Spleen (tissue), 7 donors: ENCODE measurements at regions not wholly inside any gene's neighbourhood (a gene's known extent, or its start where the extent isn't known, plus 50 kb on each side); places are given as distances from the start of the nearest gene placed in this dataset.

Experiments
- CTCF ChIP-seq, 11 experiments: fragments of 200-600 bp in 7 of 11; fragments of 450-650 bp in 4 of 11; sonication (generic) in 4 of 11; IDR thresholded peaks in 8 of 11; conservative IDR thresholded peaks in 3 of 11; 1 replicate in 7 of 11; 2 replicates in 4 of 11; pipeline versions ENCODE4 v1.4.0 to v1.8.0; 2016 to 2021; ENCODE audit warnings: antibody characterized with exemption in 11 of 11, inconsistent platforms in 4 of 11, mild to moderate bottlenecking in 1 of 11
- POLR2A ChIP-seq, 3 donors: fragments of 450-650 bp; IDR thresholded peaks; one replicate each; pipeline ENCODE4 v1.5.1; 2017; ENCODE audit warnings: antibody characterized with exemption in 3 of 3, mild to moderate bottlenecking in 1 of 3
- donor health status: DM: no; HTN: no; CAD: no; lungs with moderate emphysema.
- donor health status: DM: no; HTN: no; CAD: no.
- donor health status: DM: no; HTN: no; CAD: no.

GRCh38 chr13:61684976-61685681 lies 269.5 kb upstream of the PCDH20 start:
- TF ChIP-seq CTCF (IDR thresholded peaks at IDR 0.05 in 8 of 11, conservative IDR thresholded peaks at IDR 0.05 in 3 of 11): no peak
- TF ChIP-seq POLR2A (IDR thresholded peaks at IDR 0.05): no peak
